ENCODE measurements at regions not wholly inside any gene's neighbourhood (a gene's known extent, or its start where the extent isn't known, plus 50 kb on each side); places are given as distances from the start of the nearest gene placed in this dataset.

- TF ChIP-seq CTCF (IDR thresholded peaks at IDR 0.05), result no peak
- H3K4me1 ChIP-seq (ENCODE audit: control insufficient read depth in 1 of 2, insufficient read depth in 1 of 2, low read depth in 1 of 2, low read length in 1 of 2), result no peaks in the 10 kb centered on the region
- no peak overlapping the region for H3K27ac ChIP-seq
- H3K4me3 ChIP-seq (ENCODE audit: low read depth in 1 of 2, low read length in 1 of 2), result no peak overlapping the region
- no peaks in the 10 kb centered on the region for H3K9me3 ChIP-seq
- no peaks in the 10 kb centered on the region for H3K36me3 ChIP-seq
- H3K27me3 ChIP-seq, result no peaks in the 10 kb centered on the region
Measured at GRCh38 chr3:177982034-177982433, 554.2 kb upstream of the KCNMB2 start.

- Histone ChIP-seq H3K9me3 (no peaks in the 10 kb centered on the region), H3K27ac (no peak overlapping the region), H3K27me3 (no peaks in the 10 kb centered on the region), H3K4me3 (ENCODE audit: low read depth in 1 of 2, low read length in 1 of 2) (no peak overlapping the region), H3K4me1 (ENCODE audit: control insufficient read depth in 1 of 2, insufficient read depth in 1 of 2, low read depth in 1 of 2, low read length in 1 of 2) (no peaks in the 10 kb centered on the region), H3K36me3 (no peaks in the 10 kb centered on the region)
- no peak for TF ChIP-seq CTCF (IDR thresholded peaks at IDR 0.05)
Measured at GRCh38 chr3:177983320-177983719, 552.9 kb upstream of the KCNMB2 start.

- TF ChIP-seq CTCF (IDR thresholded peaks at IDR 0.05), result no peak
- Histone ChIP-seq H3K27ac (no peak overlapping the region), H3K36me3 (no peaks in the 10 kb centered on the region), H3K9me3 (no peaks in the 10 kb centered on the region), H3K4me1 (ENCODE audit: control insufficient read depth in 1 of 2, insufficient read depth in 1 of 2, low read depth in 1 of 2, low read length in 1 of 2) (no peaks in the 10 kb centered on the region), H3K27me3 (no peaks in the 10 kb centered on the region), H3K4me3 (ENCODE audit: low read depth in 1 of 2, low read length in 1 of 2) (no peak overlapping the region)
Measured at GRCh38 chr3:177992993-177993970, 543.0 kb upstream of the KCNMB2 start.

GRCh38 chr3:177994976-177995375 lies 541.3 kb upstream of the KCNMB2 start:
- H3K36me3 ChIP-seq, result no peaks in the 10 kb centered on the region
- no peak overlapping the region for H3K27ac ChIP-seq
- H3K9me3 ChIP-seq, result no peaks in the 10 kb centered on the region
- H3K4me3 ChIP-seq (ENCODE audit: low read depth in 1 of 2, low read length in 1 of 2), result no peak overlapping the region
- no peak for TF ChIP-seq CTCF (IDR thresholded peaks at IDR 0.05)
- H3K27me3 ChIP-seq, result no peaks in the 10 kb centered on the region
- peaks cover 6 to 7% of the 10 kb centered on the region in 2 experiments for H3K4me1 ChIP-seq (ENCODE audit: control insufficient read depth in 1 of 2, insufficient read depth in 1 of 2, low read depth in 1 of 2, low read length in 1 of 2)

- Histone ChIP-seq H3K4me1 (ENCODE audit: control insufficient read depth in 1 of 2, insufficient read depth in 1 of 2, low read depth in 1 of 2, low read length in 1 of 2) (peaks cover 12% of the 10 kb centered on the region in 2 experiments), H3K9me3 (no peaks in the 10 kb centered on the region), H3K27ac (no peak overlapping the region), H3K4me3 (ENCODE audit: low read depth in 1 of 2, low read length in 1 of 2) (no peak overlapping the region), H3K27me3 (no peaks in the 10 kb centered on the region), H3K36me3 (no peaks in the 10 kb centered on the region)
- TF ChIP-seq CTCF (IDR thresholded peaks at IDR 0.05), result no peak
Measured at GRCh38 chr3:177995381-177996085, 540.7 kb upstream of the KCNMB2 start.
